SK-N-SH (cell line): ENCODE measurements at regions not wholly inside any gene's neighbourhood (a gene's known extent, or its start where the extent isn't known, plus 50 kb on each side); places are given as distances from the start of the nearest gene placed in this dataset.

Experiments
- CTCF ChIA-PET: fragments of 300-600, 350-600 bp; formaldehyde crosslinking; extraction: SDS; loops from one replicate; lab custom pipeline; 2021; lab: Yijun Ruan, JAX
- POLR2A ChIA-PET: fragments of 350-600 bp; sonication (Branson Sonifier 250); formaldehyde crosslinking; extraction: SDS; loops from one replicate; lab custom pipeline; 2020; ENCODE audit warnings: antibody characterized with exemption, inconsistent platforms; lab: Yijun Ruan, JAX
- DNase-seq: peaks from one replicate; pipeline ENCODE4 v3.0.0; 2012
- H2AFZ ChIP-seq: fragments of 200-600 bp; sonication (generic); 2 replicates; pipeline ENCODE4 v1.8.1; 2016; ENCODE audit warnings: antibody characterized with exemption, mild to moderate bottlenecking, low read depth
- H3F3A ChIP-seq: fragments of 200-600 bp; sonication (generic); replicated peaks from 2 replicates; pipeline ENCODE3; 2016; ENCODE audit warnings: antibody characterized with exemption, mild to moderate bottlenecking; ENCODE audit not compliant: insufficient read depth
- H3K27ac ChIP-seq, 2 experiments: fragments of 200-500 bp in 1 of 2; fragments of 200-600 bp in 1 of 2; sonication (Bioruptor generic) in 1 of 2; sonication (generic), shearing (Covaris generic) in 1 of 2; 2 replicates each; pipeline versions ENCODE4 v1.5.1 to v1.6.1; 2014 to 2016; ENCODE audit warnings: low read depth in 2 of 2, inconsistent platforms in 1 of 2, low read length in 1 of 2, mild to moderate bottlenecking in 1 of 2, mixed read lengths in 1 of 2
- H3K27me3 ChIP-seq: fragments of 200-600 bp; sonication (generic), shearing (Covaris generic); 2 replicates; pipeline ENCODE4 v1.6.1; 2016; ENCODE audit warnings: mixed run types; ENCODE audit not compliant: insufficient read depth
- H3K36me3 ChIP-seq, 2 experiments: fragments of 200-500 bp in 1 of 2; fragments of 200-600 bp in 1 of 2; sonication (Bioruptor generic) in 1 of 2; sonication (generic) in 1 of 2; replicated peaks in 1 of 2; 2 replicates each; pipeline versions ENCODE3 to v1.5.1; 2014 to 2016; ENCODE audit warnings: low read length in 1 of 2, mild to moderate bottlenecking in 1 of 2; ENCODE audit not compliant: insufficient read depth in 2 of 2, control insufficient read depth in 1 of 2
- H3K4me1 ChIP-seq, 2 experiments: fragments of 200-500 bp in 1 of 2; fragments of 200-600 bp in 1 of 2; sonication (Bioruptor generic) in 1 of 2; sonication (generic), shearing (Covaris generic) in 1 of 2; 2 replicates each; pipeline versions ENCODE4 v1.5.1 to v1.6.1; 2014 to 2016; ENCODE audit warnings: low read depth in 1 of 2, low read length in 1 of 2, mixed run types in 1 of 2; ENCODE audit not compliant: insufficient read depth in 2 of 2, control insufficient read depth in 1 of 2
- H3K4me2 ChIP-seq: fragments of 200-600 bp; sonication (generic), shearing (Covaris generic); 2 replicates; pipeline ENCODE4 v1.6.1; 2017; ENCODE audit warnings: mixed run types
- H3K4me3 ChIP-seq, 2 experiments: fragments of 200-500 bp in 1 of 2; fragments of 200-600 bp in 1 of 2; sonication (Bioruptor generic) in 1 of 2; sonication (generic), shearing (Covaris generic) in 1 of 2; 2 replicates each; pipeline versions ENCODE4 v1.5.1 to v1.8.1; 2014 to 2016; ENCODE audit warnings: low read depth in 2 of 2, inconsistent platforms in 1 of 2, low read length in 1 of 2, mild to moderate bottlenecking in 1 of 2, mixed read lengths in 1 of 2, moderate library complexity in 1 of 2
- H3K79me2 ChIP-seq: fragments of 200-600 bp; sonication (generic); 2 replicates; pipeline ENCODE4 v1.8.1; 2017; ENCODE audit warnings: mild to moderate bottlenecking; ENCODE audit not compliant: insufficient read depth
- H3K9ac ChIP-seq: fragments of 200-600 bp; sonication (generic); 2 replicates; pipeline ENCODE4 v1.6.1; 2017; ENCODE audit warnings: mixed run types
- H3K9me2 ChIP-seq: fragments of 200-600 bp; sonication (generic); 2 replicates; pipeline ENCODE4 v1.6.1; 2017; ENCODE audit warnings: mixed run types
- H3K9me3 ChIP-seq: fragments of 200-600 bp; sonication (generic); 2 replicates; pipeline ENCODE4 v1.6.1; 2017; ENCODE audit warnings: mixed run types, mild to moderate bottlenecking, moderate library complexity
- H4K20me1 ChIP-seq: fragments of 200-600 bp; sonication (generic); 2 replicates; pipeline ENCODE4 v1.6.1; 2017; ENCODE audit warnings: mild to moderate bottlenecking, mixed run types; ENCODE audit not compliant: insufficient read depth
- CHD2 ChIP-seq: fragments of 150-350 bp; IDR thresholded peaks from 2 replicates; pipeline ENCODE4 v1.6.1; 2018; ENCODE audit warnings: low read length; ENCODE audit not compliant: partially characterized antibody
- FOXJ3 ChIP-seq: sonication (generic); formaldehyde crosslinking; IDR thresholded peaks from 2 replicates; pipeline ENCODE4 v1.5.1; 2020; ENCODE audit warnings: mild to moderate bottlenecking, missing genetic modification reagents
- FOXM1 ChIP-seq: IDR thresholded peaks from 2 replicates; pipeline ENCODE4 v1.4.0; 2012; ENCODE audit warnings: low read depth, mild to moderate bottlenecking
- GATA2 ChIP-seq: sonication (generic); formaldehyde crosslinking; IDR thresholded peaks from 2 replicates; pipeline ENCODE4 v1.5.0; 2020; ENCODE audit warnings: mild to moderate bottlenecking, missing genetic modification reagents
- JUND ChIP-seq: IDR thresholded peaks from 2 replicates; pipeline ENCODE4 v1.4.0; 2012
- MEF2A ChIP-seq: IDR thresholded peaks from 2 replicates; pipeline ENCODE4 v1.4.0; 2012; ENCODE audit warnings: low read depth, borderline replicate concordance
- MXI1 ChIP-seq: IDR thresholded peaks from 2 replicates; pipeline ENCODE4 v1.6.1; 2012; ENCODE audit warnings: mild to moderate bottlenecking, low read depth, low read length, improper control_type of control experiment
- NFIC ChIP-seq: IDR thresholded peaks from 2 replicates; pipeline ENCODE4 v1.4.0; 2012; ENCODE audit warnings: borderline replicate concordance
- RAD21 ChIP-seq: IDR thresholded peaks from 2 replicates; pipeline ENCODE4 v1.6.1; 2012; ENCODE audit warnings: mild to moderate bottlenecking, low read length
- RCOR1 ChIP-seq: fragments of 150-350 bp; IDR thresholded peaks from 2 replicates; pipeline ENCODE4 v1.6.1; 2017; ENCODE audit warnings: antibody characterized with exemption, low read length
- RFX5 ChIP-seq: IDR thresholded peaks from 2 replicates; pipeline ENCODE4 v1.6.1; 2012; ENCODE audit warnings: mild to moderate bottlenecking, improper control_type of control experiment, low read length
- RXRA ChIP-seq: IDR thresholded peaks from 2 replicates; pipeline ENCODE4 v1.4.0; 2012; ENCODE audit warnings: low read depth, mild to moderate bottlenecking, borderline replicate concordance
- SIN3A ChIP-seq: IDR thresholded peaks from 2 replicates; pipeline ENCODE4 v1.6.1; 2012; ENCODE audit warnings: low read depth, mild to moderate bottlenecking, low read length, moderate library complexity, borderline replicate concordance
- SMC3 ChIP-seq: IDR thresholded peaks from 2 replicates; pipeline ENCODE4 v1.6.1; 2012; ENCODE audit warnings: low read depth, low read length, improper control_type of control experiment
- YY1 ChIP-seq: IDR thresholded peaks from 2 replicates; pipeline ENCODE4 v1.4.0; 2012; ENCODE audit warnings: low read depth, mild to moderate bottlenecking
- WGBS: methylation state at CpG from one replicate; pipeline ENCODE4 v1.1.6; 2017; ENCODE audit warnings: low lambda C conversion rate; 5-methylcytosine and 5-hydroxymethylcytosine counted together
- TF ChIP-seq, protein P1 (sequence below): IDR thresholded peaks from 2 replicates; pipeline ENCODE4 v1.4.0; 2012; ENCODE audit warnings: low read depth
- TF ChIP-seq, protein P2 (sequence below): fragments of 150-350 bp; IDR thresholded peaks from 2 replicates; pipeline ENCODE4 v1.6.1; 2016; ENCODE audit warnings: mild to moderate bottlenecking, low read depth, low read length
- TF ChIP-seq, protein P3 (sequence below): IDR thresholded peaks from 2 replicates; pipeline ENCODE4; 2012

DNA sequence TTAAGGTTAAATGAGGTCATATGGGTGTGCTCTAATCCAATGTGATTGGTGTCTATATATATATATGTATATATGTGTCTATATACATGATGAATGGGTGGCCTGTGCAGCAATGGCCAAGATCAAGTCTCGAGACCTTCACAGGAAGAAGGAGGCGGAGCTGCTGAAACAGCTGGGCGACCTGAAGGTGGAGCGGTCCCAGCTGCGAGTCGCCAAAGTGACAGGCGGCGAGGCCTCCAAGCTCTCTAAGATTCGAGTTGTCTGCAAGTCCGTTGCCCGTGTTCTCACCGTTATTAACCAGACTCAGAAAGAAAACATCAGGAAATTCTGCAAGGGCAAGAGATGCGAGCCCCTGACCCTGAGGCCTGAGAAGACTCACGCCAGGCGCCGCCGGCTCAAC, 109.8 kb downstream of the EFNB2 start (continued):
- no peak for TF ChIP-seq NFIC
- no peak for TF ChIP-seq MEF2A
- TF ChIP-seq, protein P1, sequence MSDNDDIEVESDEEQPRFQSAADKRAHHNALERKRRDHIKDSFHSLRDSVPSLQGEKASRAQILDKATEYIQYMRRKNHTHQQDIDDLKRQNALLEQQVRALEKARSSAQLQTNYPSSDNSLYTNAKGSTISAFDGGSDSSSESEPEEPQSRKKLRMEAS, result no peak

DNA sequence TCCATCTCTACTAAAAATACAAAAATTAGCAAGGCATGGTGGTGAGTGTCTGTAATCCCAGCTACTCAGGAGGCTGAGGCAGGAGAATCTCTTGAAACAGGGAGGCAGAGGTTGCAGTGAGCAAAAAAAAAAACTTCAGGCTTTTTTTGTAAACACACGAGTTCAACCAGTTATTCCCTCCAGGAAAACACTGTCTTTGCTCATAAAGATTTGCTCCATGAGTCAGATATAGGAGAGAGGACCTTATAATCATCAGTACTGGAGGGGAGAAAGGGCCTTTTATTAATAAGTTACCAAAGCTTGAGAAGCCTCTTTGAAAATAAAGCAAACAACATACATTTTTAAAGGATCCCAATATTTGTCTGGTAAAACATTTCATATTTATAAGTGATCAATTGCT, 110.7 kb downstream of the EFNB2 start:
- Histone ChIP-seq H3K36me3 (no peaks in the 10 kb centered on the region), H3F3A (no peaks in the 10 kb centered on the region), H3K4me2 (no peak overlapping the region), H4K20me1 (no peaks in the 10 kb centered on the region), H3K79me2 (no peaks in the 10 kb centered on the region), H3K27ac (no peak overlapping the region), H3K4me3 (no peak overlapping the region), H3K27me3 (no peaks in the 10 kb centered on the region), H2AFZ (no peak overlapping the region), H3K4me1 (no peaks in the 10 kb centered on the region), H3K9me2 (no peaks in the 10 kb centered on the region), H3K9me3 (no peaks in the 10 kb centered on the region), H3K9ac (no peak overlapping the region)
- TF ChIP-seq, protein P2, sequence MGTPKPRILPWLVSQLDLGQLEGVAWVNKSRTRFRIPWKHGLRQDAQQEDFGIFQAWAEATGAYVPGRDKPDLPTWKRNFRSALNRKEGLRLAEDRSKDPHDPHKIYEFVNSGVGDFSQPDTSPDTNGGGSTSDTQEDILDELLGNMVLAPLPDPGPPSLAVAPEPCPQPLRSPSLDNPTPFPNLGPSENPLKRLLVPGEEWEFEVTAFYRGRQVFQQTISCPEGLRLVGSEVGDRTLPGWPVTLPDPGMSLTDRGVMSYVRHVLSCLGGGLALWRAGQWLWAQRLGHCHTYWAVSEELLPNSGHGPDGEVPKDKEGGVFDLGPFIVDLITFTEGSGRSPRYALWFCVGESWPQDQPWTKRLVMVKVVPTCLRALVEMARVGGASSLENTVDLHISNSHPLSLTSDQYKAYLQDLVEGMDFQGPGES, result no peak
- no peak for TF ChIP-seq CHD2
- TF ChIP-seq FOXM1, result no peak
- TF ChIP-seq MEF2A, result no peak
- TF ChIP-seq NFIC, result no peak
- TF ChIP-seq SMC3, result no peak
- TF ChIP-seq MXI1, result no peak
- no peak for TF ChIP-seq RAD21
- TF ChIP-seq, protein P3, sequence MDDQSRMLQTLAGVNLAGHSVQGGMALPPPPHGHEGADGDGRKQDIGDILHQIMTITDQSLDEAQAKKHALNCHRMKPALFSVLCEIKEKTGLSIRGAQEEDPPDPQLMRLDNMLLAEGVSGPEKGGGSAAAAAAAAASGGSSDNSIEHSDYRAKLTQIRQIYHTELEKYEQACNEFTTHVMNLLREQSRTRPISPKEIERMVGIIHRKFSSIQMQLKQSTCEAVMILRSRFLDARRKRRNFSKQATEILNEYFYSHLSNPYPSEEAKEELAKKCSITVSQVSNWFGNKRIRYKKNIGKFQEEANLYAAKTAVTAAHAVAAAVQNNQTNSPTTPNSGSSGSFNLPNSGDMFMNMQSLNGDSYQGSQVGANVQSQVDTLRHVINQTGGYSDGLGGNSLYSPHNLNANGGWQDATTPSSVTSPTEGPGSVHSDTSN, result no peak
- no peak for TF ChIP-seq FOXJ3 (CRISPR knock-in tag)
- TF ChIP-seq RCOR1, result no peak
- no peak for TF ChIP-seq GATA2 (CRISPR knock-in tag)
- no peak for TF ChIP-seq RFX5
- no peak for TF ChIP-seq YY1
- TF ChIP-seq RXRA, result no peak
- no peak for TF ChIP-seq JUND
- TF ChIP-seq SIN3A, result no peak
- no peak for DNase-seq
- whole genome bisulfite sequencing, result 19% methylated on average over 1 of the region's 1 CpG
- POLR2A ChIA-PET, result no interaction called here
- CTCF ChIA-PET, result interaction anchor here (0.8 kb wide), 1 partner anchor 55 kb away, joined by 3 read pairs; no protein-coding TSS in a partner anchor
